ENCODE measurements at regions not wholly inside any gene's neighbourhood (a gene's known extent, or its start where the extent isn't known, plus 50 kb on each side); places are given as distances from the start of the nearest gene placed in this dataset.

- ATAC-seq (ENCODE audit: low FRiP score) (no peak), DNase-seq (ENCODE audit: low spot score) (no peak)
- no peak for TF ChIP-seq CTCF (IDR thresholded peaks at IDR 0.05)
Measured at GRCh38 chr18:77329651-77330050, 80.0 kb downstream of the GALR1 start.

DNA sequence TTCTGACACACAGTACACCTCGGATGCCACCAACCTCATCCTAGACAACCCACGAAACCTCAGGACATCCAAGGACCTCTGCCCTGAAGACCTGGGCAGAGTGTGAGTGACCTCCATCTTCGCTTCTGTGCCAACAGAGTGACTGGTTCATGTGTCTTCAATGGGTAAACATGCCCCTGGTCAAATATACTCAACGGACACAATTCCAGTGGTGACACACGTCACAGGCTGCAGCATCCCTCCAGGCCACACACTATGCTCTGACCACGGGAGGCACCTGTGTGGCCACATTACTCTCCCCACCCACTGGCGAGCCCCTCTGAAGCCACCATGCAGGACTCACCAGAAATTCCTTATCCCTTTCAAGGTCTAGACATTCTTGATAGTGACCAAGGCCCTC, 85.2 kb downstream of the GALR1 start:
- no peak for TF ChIP-seq CTCF (IDR thresholded peaks at IDR 0.05)
- DNase-seq (ENCODE audit: low spot score) (no peak), ATAC-seq (ENCODE audit: low FRiP score) (no peak)

GRCh38 chr18:77337604-77338003, 88.0 kb downstream of the GALR1 start:
- DNase-seq (ENCODE audit: low spot score) = no peak
- no peak for TF ChIP-seq CTCF (IDR thresholded peaks at IDR 0.05)
- no peak for ATAC-seq (ENCODE audit: low FRiP score)

- DNase-seq (ENCODE audit: low spot score) (no peak), ATAC-seq (ENCODE audit: low FRiP score) (no peak)
- TF ChIP-seq CTCF (IDR thresholded peaks at IDR 0.05) = no peak
Measured at GRCh38 chr18:77339093-77339492, 89.4 kb downstream of the GALR1 start.

DNA sequence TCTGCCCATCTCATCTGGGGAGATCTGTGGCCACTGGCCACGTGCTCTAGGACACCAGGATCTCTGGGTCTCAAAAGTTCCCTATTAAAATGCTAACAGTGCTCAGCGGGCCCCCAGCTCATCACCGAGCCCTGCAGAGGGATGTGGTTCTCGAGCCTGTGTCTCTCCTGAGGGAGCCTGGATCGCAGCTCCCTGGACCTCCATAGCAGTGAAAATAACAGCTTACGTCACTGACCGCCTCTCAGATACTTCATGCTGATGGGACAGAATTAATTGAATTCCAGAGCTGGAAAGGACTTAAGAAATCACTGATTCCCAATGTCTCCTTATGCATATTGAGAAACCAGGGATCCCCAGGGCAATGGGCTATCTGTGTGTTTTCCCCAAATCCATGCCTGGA, 90.0 kb downstream of the GALR1 start:
- ATAC-seq (ENCODE audit: low FRiP score) (no peak), DNase-seq (ENCODE audit: low spot score) (no peak)
- TF ChIP-seq CTCF (IDR thresholded peaks at IDR 0.05) = no peak

- ATAC-seq (ENCODE audit: low FRiP score) (no peak), DNase-seq (ENCODE audit: low spot score) (no peak)
- TF ChIP-seq CTCF (IDR thresholded peaks at IDR 0.05) = no peak
Measured at GRCh38 chr18:77340815-77341214, 91.2 kb downstream of the GALR1 start.

- ATAC-seq (ENCODE audit: low FRiP score) (no peak), DNase-seq (ENCODE audit: low spot score) (no peak)
- no peak for TF ChIP-seq CTCF (IDR thresholded peaks at IDR 0.05)
Measured at GRCh38 chr18:77341527-77342325, 92.1 kb downstream of the GALR1 start.

All from omental fat pad (tissue), 3 donors.